MM.1S (cell line): ENCODE measurements at regions not wholly inside any gene's neighbourhood (a gene's known extent, or its start where the extent isn't known, plus 50 kb on each side); places are given as distances from the start of the nearest gene placed in this dataset.

Experiments used
- DNase-seq: peaks from one replicate; pipeline ENCODE4 v3.0.0-alpha.2; 2015
- H2AFZ ChIP-seq: fragments of 300-600 bp; sonication (generic); 2 replicates; pipeline ENCODE4 v1.6.0; 2016; ENCODE audit warnings: antibody characterized with exemption, low read length
- H3F3A ChIP-seq: fragments of 300-600 bp; sonication (generic); 2 replicates; pipeline ENCODE4 v1.6.1; 2016; ENCODE audit warnings: mild to moderate bottlenecking, antibody characterized with exemption, low read length, moderate library complexity, mixed read lengths; ENCODE audit not compliant: insufficient read depth
- H3K27ac ChIP-seq: fragments of 300-600 bp; sonication (generic); 2 replicates; pipeline ENCODE4 v1.5.1; 2016; ENCODE audit warnings: mild to moderate bottlenecking, low read length
- H3K27me3 ChIP-seq: fragments of 300-600 bp; sonication (generic); replicated peaks from 2 replicates; pipeline ENCODE4 v1.6.0; 2016; ENCODE audit warnings: low read length; ENCODE audit not compliant: insufficient read depth
- H3K36me3 ChIP-seq: fragments of 300-600 bp; sonication (generic); replicated peaks from 2 replicates; pipeline ENCODE4 v1.6.1; 2016; ENCODE audit warnings: mild to moderate bottlenecking, low read length, mixed read lengths; ENCODE audit not compliant: insufficient read depth
- H3K4me1 ChIP-seq: fragments of 300-600 bp; sonication (generic); 2 replicates; pipeline ENCODE4 v1.6.1; 2016; ENCODE audit warnings: low read length, mixed read lengths
- H3K4me2 ChIP-seq: fragments of 300-600 bp; sonication (generic); 2 replicates; pipeline ENCODE4 v1.6.0; 2016; ENCODE audit warnings: low read depth, low read length
- H3K4me3 ChIP-seq: fragments of 300-600 bp; sonication (generic); 2 replicates; pipeline ENCODE4 v1.5.1; 2016; ENCODE audit warnings: low read length, mixed read lengths
- H3K79me2 ChIP-seq: fragments of 300-600 bp; sonication (generic); 2 replicates; pipeline ENCODE4 v1.6.1; 2016; ENCODE audit warnings: mixed run types, low read length, mixed read lengths
- H3K9ac ChIP-seq: fragments of 300-600 bp; sonication (generic); 2 replicates; pipeline ENCODE4 v1.6.1; 2016; ENCODE audit warnings: low read length, mixed read lengths
- H3K9me2 ChIP-seq: fragments of 300-600 bp; sonication (generic); replicated peaks from 2 replicates; pipeline ENCODE4 v1.6.1; 2016; ENCODE audit warnings: mild to moderate bottlenecking, low read length, mixed read lengths; ENCODE audit not compliant: insufficient read depth
- H3K9me3 ChIP-seq: fragments of 300-600 bp; sonication (generic); replicated peaks from 2 replicates; pipeline ENCODE4 v1.6.1; 2016; ENCODE audit warnings: mild to moderate bottlenecking, low read length, mixed read lengths; ENCODE audit not compliant: insufficient read depth
- H4K20me1 ChIP-seq: fragments of 300-600 bp; sonication (generic); 2 replicates; pipeline ENCODE4 v1.6.1; 2016; ENCODE audit warnings: mild to moderate bottlenecking, low read length, moderate library complexity, mixed read lengths; ENCODE audit not compliant: insufficient read depth
- CTCF ChIP-seq: fragments of 300-600 bp; sonication (generic); IDR thresholded peaks from 2 replicates; pipeline ENCODE4 v1.5.1; 2016; ENCODE audit warnings: antibody characterized with exemption, low read length, mixed read lengths
- EZH2 ChIP-seq: fragments of 300-600 bp; sonication (generic); optimal IDR thresholded peaks from 2 replicates; pipeline ENCODE3; 2017; ENCODE audit warnings: low read depth, mild to moderate bottlenecking, antibody characterized with exemption, low read length, mixed read lengths
- EZH2phosphoT487 ChIP-seq: fragments of 300-600 bp; sonication (generic); IDR thresholded peaks from 2 replicates; pipeline ENCODE4 v1.6.1; 2018; ENCODE audit warnings: antibody characterized with exemption, low read length

GRCh38 chr2:242012956-242013764 lies 143.6 kb downstream of the RTP5 start:
- H3K9ac ChIP-seq: no peak overlapping the region
- no peaks in the 10 kb centered on the region for H3K9me2 ChIP-seq
- no peak overlapping the region for H3K4me2 ChIP-seq
- peaks cover 25% of the 10 kb centered on the region for H3K4me1 ChIP-seq
- H4K20me1 ChIP-seq: no peaks in the 10 kb centered on the region
- no peak overlapping the region for H3K4me3 ChIP-seq
- no peak for DNase-seq
- H2AFZ ChIP-seq: no peak overlapping the region
- H3K27ac ChIP-seq: no peak overlapping the region
- H3K9me3 ChIP-seq: no peaks in the 10 kb centered on the region
- TF ChIP-seq EZH2phosphoT487: no peak
- TF ChIP-seq CTCF: no peak
- TF ChIP-seq EZH2: no peak
- H3K79me2 ChIP-seq: no peaks in the 10 kb centered on the region
- no peaks in the 10 kb centered on the region for H3K36me3 ChIP-seq
- H3K27me3 ChIP-seq: no peaks in the 10 kb centered on the region
- H3F3A ChIP-seq: peaks cover 14% of the 10 kb centered on the region

- no peak overlapping the region for H3K4me2 ChIP-seq
- no peaks in the 10 kb centered on the region for H3K79me2 ChIP-seq
- no peak overlapping the region for H3K4me3 ChIP-seq
- H3K9ac ChIP-seq: no peak overlapping the region
- H3K36me3 ChIP-seq: no peaks in the 10 kb centered on the region
- H2AFZ ChIP-seq: no peak overlapping the region
- DNase-seq: no peak
- no peaks in the 10 kb centered on the region for H4K20me1 ChIP-seq
- no peak overlapping the region for H3K27ac ChIP-seq
- H3K27me3 ChIP-seq: no peaks in the 10 kb centered on the region
- peaks cover 25% of the 10 kb centered on the region for H3K4me1 ChIP-seq
- H3F3A ChIP-seq: peaks cover 14% of the 10 kb centered on the region
- H3K9me3 ChIP-seq: no peaks in the 10 kb centered on the region
- TF ChIP-seq EZH2phosphoT487: no peak
- no peak for TF ChIP-seq EZH2
- no peak for TF ChIP-seq CTCF
- no peaks in the 10 kb centered on the region for H3K9me2 ChIP-seq
Measured at GRCh38 chr2:242013771-242014170, 144.2 kb downstream of the RTP5 start.

- peak overlapping the region; percentile 43; the same call in 1 of the 2 replicates for H3K4me2 ChIP-seq
- peaks cover 9% of the 10 kb centered on the region; the same call in 1 of the 2 replicates for H3K27me3 ChIP-seq
- H3K79me2 ChIP-seq: no peaks in the 10 kb centered on the region
- no peak for TF ChIP-seq EZH2
- no peaks in the 10 kb centered on the region for H4K20me1 ChIP-seq
- DNase-seq: peak; percentile 71
- H3K27ac ChIP-seq: peak overlapping the region; percentile 26; the same call in 1 of the 2 replicates
- no peaks in the 10 kb centered on the region for H3K9me2 ChIP-seq
- H3K4me1 ChIP-seq: peaks cover 25% of the 10 kb centered on the region
- no peak overlapping the region for H3K4me3 ChIP-seq
- H2AFZ ChIP-seq: no peak overlapping the region
- no peak overlapping the region for H3K9ac ChIP-seq
- no peaks in the 10 kb centered on the region for H3K9me3 ChIP-seq
- H3K36me3 ChIP-seq: no peaks in the 10 kb centered on the region
- peaks cover 14% of the 10 kb centered on the region for H3F3A ChIP-seq
Measured at GRCh38 chr2:242015108-242016065, 145.9 kb downstream of the RTP5 start.
